ENCODE measurements at regions not wholly inside any gene's neighbourhood (a gene's known extent, or its start where the extent isn't known, plus 50 kb on each side); places are given as distances from the start of the nearest gene placed in this dataset.

- DNase-seq (ENCODE audit: insufficient read length, low spot score) (no peak), FAIRE-seq (peak; percentile 67)
Observed at GRCh38 chr20:39424962-39425678, 463.0 kb downstream of the DHX35 start.

GRCh38 chr20:39421571-39422105 is 459.5 kb downstream of the DHX35 start:
- DNase-seq (ENCODE audit: insufficient read length, low spot score) (no peak), FAIRE-seq (no peak)

GRCh38 chr20:39412091-39412490 is 449.9 kb downstream of the DHX35 start:
- FAIRE-seq, result no peak

GRCh38 chr20:39399463-39399862 is 437.3 kb downstream of the DHX35 start:
- no peak for DNase-seq (ENCODE audit: insufficient read length, low spot score)
- no peak for FAIRE-seq

More at GRCh38 chr20:39412091-39412490, 449.9 kb downstream of the DHX35 start:
- DNase-seq (ENCODE audit: insufficient read length, low spot score), result no peak

GRCh38 chr20:39398656-39399055 is 436.5 kb downstream of the DHX35 start:
- FAIRE-seq (no peak), DNase-seq (ENCODE audit: insufficient read length, low spot score) (no peak)

GRCh38 chr20:39397646-39398045 is 435.5 kb downstream of the DHX35 start:
- FAIRE-seq (no peak), DNase-seq (ENCODE audit: insufficient read length, low spot score) (no peak)

- FAIRE-seq (no peak), DNase-seq (ENCODE audit: insufficient read length, low spot score) (no peak)
Observed at GRCh38 chr20:39395478-39396291, 433.5 kb downstream of the DHX35 start.

GRCh38 chr20:39394461-39394860 is 432.3 kb downstream of the DHX35 start:
- no peak for DNase-seq (ENCODE audit: insufficient read length, low spot score)
- no peak for FAIRE-seq

- FAIRE-seq, result no peak
- DNase-seq (ENCODE audit: insufficient read length, low spot score), result no peak
Observed at GRCh38 chr20:39390186-39390585, 428.0 kb downstream of the DHX35 start.

- FAIRE-seq (no peak), DNase-seq (ENCODE audit: insufficient read length, low spot score) (no peak)
Observed at GRCh38 chr20:39381595-39381994, 419.5 kb downstream of the DHX35 start.

GRCh38 chr20:39378776-39379175 is 416.6 kb downstream of the DHX35 start:
- DNase-seq (ENCODE audit: insufficient read length, low spot score), result no peak
- FAIRE-seq, result no peak

GRCh38 chr20:39376788-39377187 is 414.6 kb downstream of the DHX35 start:
- FAIRE-seq (no peak), DNase-seq (ENCODE audit: insufficient read length, low spot score) (no peak)

- DNase-seq (ENCODE audit: insufficient read length, low spot score), result no peak
- FAIRE-seq, result no peak
Observed at GRCh38 chr20:39364320-39364719, 402.2 kb downstream of the DHX35 start.

GRCh38 chr20:39359981-39360620 is 398.0 kb downstream of the DHX35 start:
- DNase-seq (ENCODE audit: insufficient read length, low spot score), result no peak
- FAIRE-seq, result no peak

GRCh38 chr20:39358052-39358451 is 395.9 kb downstream of the DHX35 start:
- DNase-seq (ENCODE audit: insufficient read length, low spot score), result no peak
- peak; percentile 69 for FAIRE-seq

- DNase-seq (ENCODE audit: insufficient read length, low spot score) (no peak), FAIRE-seq (no peak)
Observed at GRCh38 chr20:39356908-39357307, 394.8 kb downstream of the DHX35 start.

- FAIRE-seq, result no peak
- DNase-seq (ENCODE audit: insufficient read length, low spot score), result no peak
Observed at GRCh38 chr20:39349240-39349639, 387.1 kb downstream of the DHX35 start.

GRCh38 chr20:39347626-39348025 is 385.5 kb downstream of the DHX35 start:
- FAIRE-seq, result peak; percentile 13

GRCh38 chr20:39342463-39342862 is 380.3 kb downstream of the DHX35 start:
- no peak for DNase-seq (ENCODE audit: insufficient read length, low spot score)
- FAIRE-seq, result no peak

More at GRCh38 chr20:39347626-39348025, 385.5 kb downstream of the DHX35 start:
- DNase-seq (ENCODE audit: insufficient read length, low spot score), result no peak

- DNase-seq (ENCODE audit: insufficient read length, low spot score) (no peak), FAIRE-seq (no peak)
Observed at GRCh38 chr20:39338469-39339376, 376.6 kb downstream of the DHX35 start.
